GM18502 (cell line): ENCODE measurements at regions not wholly inside any gene's neighbourhood (a gene's known extent, or its start where the extent isn't known, plus 50 kb on each side); places are given as distances from the start of the nearest gene placed in this dataset.
"Not testable (repeated sequence)": the region's sequence is repeated elsewhere in the genome, so short reads cannot be mapped to it uniquely, and the experiment has no call there.

Experiments
- ATAC-seq: cut with Tn5 transposase; IDR thresholded peaks from one replicate; pipeline ENCODE4 v1.9.1; 2021; ENCODE audit warnings: mild to moderate bottlenecking; ENCODE audit not compliant: unreplicated experiment, poor library complexity

- not testable (repeated sequence) for ATAC-seq
Observed at GRCh38 chr4:138435046-138435445, 192.9 kb upstream of the SLC7A11 start.

- ATAC-seq, result no peak
Observed at GRCh38 chr4:138428611-138429010, 186.5 kb upstream of the SLC7A11 start.

- no peak for ATAC-seq
Observed at GRCh38 chr4:138426786-138427185, 184.6 kb upstream of the SLC7A11 start.

- no peak for ATAC-seq
Observed at GRCh38 chr4:138420471-138420870, 178.3 kb upstream of the SLC7A11 start.

- ATAC-seq, result no peak
Observed at GRCh38 chr4:138414202-138414601, 172.1 kb upstream of the SLC7A11 start.

GRCh38 chr4:138413273-138413672 lies 171.1 kb upstream of the SLC7A11 start:
- ATAC-seq, result no peak

GRCh38 chr4:138412847-138413246 lies 170.7 kb upstream of the SLC7A11 start:
- no peak for ATAC-seq

- no peak for ATAC-seq
Observed at GRCh38 chr4:138410266-138410665, 168.1 kb upstream of the SLC7A11 start.

- ATAC-seq, result no peak
Observed at GRCh38 chr4:138409670-138410069, 167.5 kb upstream of the SLC7A11 start.

- ATAC-seq, result no peak
Observed at GRCh38 chr4:138408758-138409157, 166.6 kb upstream of the SLC7A11 start.

- ATAC-seq, result no peak
Observed at GRCh38 chr4:138407329-138407728, 165.2 kb upstream of the SLC7A11 start.

GRCh38 chr4:138406876-138407275 lies 164.7 kb upstream of the SLC7A11 start:
- ATAC-seq, result no peak

- peak; percentile 77 for ATAC-seq
Observed at GRCh38 chr4:138405934-138406567, 163.9 kb upstream of the SLC7A11 start.

- peak; percentile 63 for ATAC-seq
Observed at GRCh38 chr4:138405466-138405891, 163.3 kb upstream of the SLC7A11 start.

GRCh38 chr4:138404801-138405200 lies 162.7 kb upstream of the SLC7A11 start:
- ATAC-seq, result no peak

- ATAC-seq, result no peak
Observed at GRCh38 chr4:138404251-138404650, 162.1 kb upstream of the SLC7A11 start.

GRCh38 chr4:138401334-138401733 lies 159.2 kb upstream of the SLC7A11 start:
- no peak for ATAC-seq

- no peak for ATAC-seq
Observed at GRCh38 chr4:138400543-138400942, 158.4 kb upstream of the SLC7A11 start.

GRCh38 chr4:138400066-138400465 lies 157.9 kb upstream of the SLC7A11 start:
- no peak for ATAC-seq

- no peak for ATAC-seq
Observed at GRCh38 chr4:138399081-138399480, 156.9 kb upstream of the SLC7A11 start.

GRCh38 chr4:138398322-138398721 lies 156.2 kb upstream of the SLC7A11 start:
- no peak for ATAC-seq

- no peak for ATAC-seq
Observed at GRCh38 chr4:138393886-138394610, 151.9 kb upstream of the SLC7A11 start.
